Activated T-helper 1 cell treated with anti-CD3 and anti-CD28 coated beads, Interleukin-12 subunit alpha, Interleukin-12 subunit beta, Interleukin-2, Interleukin-4 antibody, amounts not matched to agents 30 ng/mL and 10 ng/mL and 1 ng/mL, durations not matched to agents 14 hours and 24 hours and 36 hours (primary cell): ENCODE measurements at regions not wholly inside any gene's neighbourhood (a gene's known extent, or its start where the extent isn't known, plus 50 kb on each side); places are given as distances from the start of the nearest gene placed in this dataset.

Experiments used
- DNase-seq: peaks from one replicate; pipeline ENCODE4 v3.0.0; 2021; ENCODE audit warnings: low spot score
- H3K27ac Mint-ChIP-seq: one replicate; pipeline ENCODE4 v1.8.0; 2021; ENCODE audit warnings: mild to moderate bottlenecking, mixed read lengths
- H3K27me3 Mint-ChIP-seq: one replicate; pipeline ENCODE4 v1.8.0; 2022; ENCODE audit warnings: mild to moderate bottlenecking, moderate library complexity, mixed read lengths; ENCODE audit not compliant: insufficient read depth
- H3K36me3 Mint-ChIP-seq: one replicate; pipeline ENCODE4 v1.8.0; 2021; ENCODE audit warnings: low read depth, mixed read lengths
- H3K4me1 Mint-ChIP-seq: one replicate; pipeline ENCODE4 v1.8.0; 2021; ENCODE audit warnings: low read depth, mixed read lengths
- H3K4me3 Mint-ChIP-seq: one replicate; pipeline ENCODE4 v1.8.0; 2021; ENCODE audit warnings: mild to moderate bottlenecking, moderate library complexity, mixed read lengths
- H3K9me3 Mint-ChIP-seq: one replicate; pipeline ENCODE4 v1.8.0; 2021; ENCODE audit warnings: mixed read lengths
- intact Hi-C: fragments of 100-400 bp; cut with micrococcal nuclease; formaldehyde crosslinking; loops from one replicate; pipeline ENCODE4 v1.15.1; 2024

- H3K4me3 Mint-ChIP-seq: no peak overlapping the region
- intact Hi-C loops: no loop called here
- no peaks in the 10 kb centered on the region for H3K36me3 Mint-ChIP-seq
- H3K27ac Mint-ChIP-seq: no peak overlapping the region
- H3K9me3 Mint-ChIP-seq: no peaks in the 10 kb centered on the region
- no peak for DNase-seq
- no peaks in the 10 kb centered on the region for H3K27me3 Mint-ChIP-seq
- H3K4me1 Mint-ChIP-seq: no peaks in the 10 kb centered on the region
These were observed 308.4 kb downstream of the PSAT1 start for GRCh38 chr9:78605041-78606000.

- intact Hi-C loops: no loop called here
- Mint-ChIP-seq H3K4me1 (no peaks in the 10 kb centered on the region), H3K27ac (no peak overlapping the region), H3K27me3 (no peaks in the 10 kb centered on the region), H3K9me3 (no peaks in the 10 kb centered on the region), H3K36me3 (no peaks in the 10 kb centered on the region), H3K4me3 (no peak overlapping the region)
- no peak for DNase-seq
These were observed 309.1 kb downstream of the PSAT1 start for GRCh38 chr9:78606001-78606379.

GRCh38 chr9:78607853-78608252 lies 310.9 kb downstream of the PSAT1 start:
- H3K27ac Mint-ChIP-seq: no peak overlapping the region

GRCh38 chr9:78609450-78609849 lies 312.5 kb downstream of the PSAT1 start:
- no peaks in the 10 kb centered on the region for H3K4me1 Mint-ChIP-seq

More at GRCh38 chr9:78607853-78608252, 310.9 kb downstream of the PSAT1 start:
- H3K36me3 Mint-ChIP-seq: no peaks in the 10 kb centered on the region
- intact Hi-C loops: no loop called here
- H3K9me3 Mint-ChIP-seq: no peaks in the 10 kb centered on the region
- H3K4me3 Mint-ChIP-seq: no peak overlapping the region
- no peak for DNase-seq
- H3K27me3 Mint-ChIP-seq: no peaks in the 10 kb centered on the region
- H3K4me1 Mint-ChIP-seq: no peaks in the 10 kb centered on the region

GRCh38 chr9:78612091-78612490 lies 315.2 kb downstream of the PSAT1 start:
- Mint-ChIP-seq H3K27ac (no peak overlapping the region), H3K36me3 (no peaks in the 10 kb centered on the region), H3K4me3 (no peak overlapping the region), H3K27me3 (no peaks in the 10 kb centered on the region), H3K4me1 (no peaks in the 10 kb centered on the region), H3K9me3 (no peaks in the 10 kb centered on the region)
- DNase-seq: no peak
- intact Hi-C loops: no loop called here

More at GRCh38 chr9:78609450-78609849, 312.5 kb downstream of the PSAT1 start:
- DNase-seq: no peak
- H3K27ac Mint-ChIP-seq: no peak overlapping the region
- H3K36me3 Mint-ChIP-seq: no peaks in the 10 kb centered on the region
- no peaks in the 10 kb centered on the region for H3K27me3 Mint-ChIP-seq
- no peaks in the 10 kb centered on the region for H3K9me3 Mint-ChIP-seq
- no peak overlapping the region for H3K4me3 Mint-ChIP-seq
- intact Hi-C loops: no loop called here

GRCh38 chr9:78613006-78613405 lies 316.1 kb downstream of the PSAT1 start:
- DNase-seq: no peak
- Mint-ChIP-seq H3K4me3 (no peak overlapping the region), H3K36me3 (no peaks in the 10 kb centered on the region), H3K9me3 (no peaks in the 10 kb centered on the region), H3K27ac (no peak overlapping the region), H3K4me1 (no peaks in the 10 kb centered on the region), H3K27me3 (no peaks in the 10 kb centered on the region)
- intact Hi-C loops: no loop called here

GRCh38 chr9:78614892-78615291 lies 318.0 kb downstream of the PSAT1 start:
- Mint-ChIP-seq H3K36me3 (no peaks in the 10 kb centered on the region), H3K9me3 (no peaks in the 10 kb centered on the region), H3K27me3 (no peaks in the 10 kb centered on the region), H3K4me1 (no peaks in the 10 kb centered on the region), H3K27ac (no peak overlapping the region), H3K4me3 (no peak overlapping the region)
- DNase-seq: no peak
- intact Hi-C loops: no loop called here

GRCh38 chr9:78615372-78615771 lies 318.4 kb downstream of the PSAT1 start:
- H3K9me3 Mint-ChIP-seq: no peaks in the 10 kb centered on the region
- no peak overlapping the region for H3K27ac Mint-ChIP-seq
- H3K36me3 Mint-ChIP-seq: no peaks in the 10 kb centered on the region
- H3K4me3 Mint-ChIP-seq: no peak overlapping the region
- no peaks in the 10 kb centered on the region for H3K27me3 Mint-ChIP-seq
- intact Hi-C loops: no loop called here
- no peaks in the 10 kb centered on the region for H3K4me1 Mint-ChIP-seq
- no peak for DNase-seq

GRCh38 chr9:78618735-78619134 lies 321.8 kb downstream of the PSAT1 start:
- H3K36me3 Mint-ChIP-seq: no peaks in the 10 kb centered on the region
- intact Hi-C loops: no loop called here
- no peak for DNase-seq

GRCh38 chr9:78620303-78620702 lies 323.4 kb downstream of the PSAT1 start:
- Mint-ChIP-seq H3K9me3 (no peaks in the 10 kb centered on the region), H3K4me1 (no peaks in the 10 kb centered on the region), H3K27ac (no peak overlapping the region), H3K27me3 (no peaks in the 10 kb centered on the region), H3K4me3 (no peak overlapping the region), H3K36me3 (no peaks in the 10 kb centered on the region)
- DNase-seq: no peak
- intact Hi-C loops: no loop called here

More at GRCh38 chr9:78618735-78619134, 321.8 kb downstream of the PSAT1 start:
- Mint-ChIP-seq H3K4me1 (no peaks in the 10 kb centered on the region), H3K4me3 (no peak overlapping the region), H3K27ac (no peak overlapping the region), H3K9me3 (no peaks in the 10 kb centered on the region), H3K27me3 (no peaks in the 10 kb centered on the region)

- no peak for DNase-seq
- Mint-ChIP-seq H3K4me3 (no peak overlapping the region), H3K36me3 (no peaks in the 10 kb centered on the region), H3K27me3 (no peaks in the 10 kb centered on the region), H3K4me1 (no peaks in the 10 kb centered on the region), H3K27ac (no peak overlapping the region), H3K9me3 (no peaks in the 10 kb centered on the region)
- intact Hi-C loops: no loop called here
These were observed 323.8 kb downstream of the PSAT1 start for GRCh38 chr9:78620764-78621163.

GRCh38 chr9:78622126-78622525 lies 325.2 kb downstream of the PSAT1 start:
- Mint-ChIP-seq H3K4me3 (no peak overlapping the region), H3K27ac (no peak overlapping the region)

GRCh38 chr9:78626971-78627370 lies 330.0 kb downstream of the PSAT1 start:
- H3K9me3 Mint-ChIP-seq: no peaks in the 10 kb centered on the region
- intact Hi-C loops: no loop called here
- H3K27me3 Mint-ChIP-seq: no peaks in the 10 kb centered on the region
- H3K4me1 Mint-ChIP-seq: no peaks in the 10 kb centered on the region
- H3K4me3 Mint-ChIP-seq: no peak overlapping the region
- no peaks in the 10 kb centered on the region for H3K36me3 Mint-ChIP-seq
- DNase-seq: no peak
- H3K27ac Mint-ChIP-seq: no peak overlapping the region

More at GRCh38 chr9:78622126-78622525, 325.2 kb downstream of the PSAT1 start:
- H3K4me1 Mint-ChIP-seq: no peaks in the 10 kb centered on the region
- intact Hi-C loops: no loop called here
- no peaks in the 10 kb centered on the region for H3K27me3 Mint-ChIP-seq
- no peaks in the 10 kb centered on the region for H3K36me3 Mint-ChIP-seq
- no peaks in the 10 kb centered on the region for H3K9me3 Mint-ChIP-seq
- DNase-seq: no peak
